Endothelial cell (in vitro differentiated cells): ENCODE measurements at regions not wholly inside any gene's neighbourhood (a gene's known extent, or its start where the extent isn't known, plus 50 kb on each side); places are given as distances from the start of the nearest gene placed in this dataset.
"Not testable (repeated sequence)": the region's sequence is repeated elsewhere in the genome, so short reads cannot be mapped to it uniquely, and the experiment has no call there.

Experiments
- DNase-seq: peaks from one replicate; pipeline ENCODE4 v3.0.0; 2021; ENCODE audit warnings: low spot score
- H3K27ac Mint-ChIP-seq: one replicate; pipeline ENCODE4 v1.8.0; 2021; ENCODE audit warnings: mixed read lengths, inconsistent platforms; ENCODE audit not compliant: unreplicated experiment
- H3K27me3 Mint-ChIP-seq: one replicate; pipeline ENCODE4 v1.8.0; 2021; ENCODE audit warnings: mild to moderate bottlenecking, moderate library complexity, mixed read lengths, inconsistent platforms; ENCODE audit not compliant: unreplicated experiment
- H3K36me3 Mint-ChIP-seq: one replicate; pipeline ENCODE4 v1.8.0; 2021; ENCODE audit warnings: mild to moderate bottlenecking, low read depth, mixed read lengths, inconsistent platforms; ENCODE audit not compliant: unreplicated experiment
- H3K4me1 Mint-ChIP-seq: one replicate; pipeline ENCODE4 v1.8.0; 2021; ENCODE audit warnings: mild to moderate bottlenecking, mixed read lengths, inconsistent platforms; ENCODE audit not compliant: unreplicated experiment
- H3K4me3 Mint-ChIP-seq: one replicate; pipeline ENCODE4 v1.8.0; 2021; ENCODE audit warnings: mild to moderate bottlenecking, mixed read lengths, inconsistent platforms; ENCODE audit not compliant: unreplicated experiment
- H3K9me3 Mint-ChIP-seq: one replicate; pipeline ENCODE4 v1.8.0; 2021; ENCODE audit warnings: mixed read lengths, inconsistent platforms; ENCODE audit not compliant: unreplicated experiment
- CTCF ChIP-seq: fragments of 200-600 bp; sonication (generic); IDR thresholded peaks from one replicate; pipeline ENCODE4 v1.5.0; 2021; ENCODE audit warnings: antibody characterized with exemption; ENCODE audit not compliant: unreplicated experiment

- Mint-ChIP-seq H3K27me3 (no peaks in the 10 kb centered on the region), H3K4me3 (no peak overlapping the region), H3K4me1 (no peaks in the 10 kb centered on the region), H3K36me3 (no peaks in the 10 kb centered on the region), H3K27ac (no peak overlapping the region), H3K9me3 (no peaks in the 10 kb centered on the region)
- no peak for TF ChIP-seq CTCF
- no peak for DNase-seq
Observed at GRCh38 chr2:183465048-183465447, 340.8 kb downstream of the NUP35 start.

- H3K36me3 Mint-ChIP-seq, result no peaks in the 10 kb centered on the region
- H3K4me1 Mint-ChIP-seq, result no peaks in the 10 kb centered on the region
- no peak for TF ChIP-seq CTCF
- no peaks in the 10 kb centered on the region for H3K27me3 Mint-ChIP-seq
- H3K9me3 Mint-ChIP-seq, result no peaks in the 10 kb centered on the region
- no peak for DNase-seq
- H3K4me3 Mint-ChIP-seq, result no peak overlapping the region
- H3K27ac Mint-ChIP-seq, result no peak overlapping the region
Observed at GRCh38 chr2:183474912-183475695, 350.9 kb downstream of the NUP35 start.

- no peak for DNase-seq
- H3K27me3 Mint-ChIP-seq, result no peaks in the 10 kb centered on the region
- TF ChIP-seq CTCF, result no peak
- H3K9me3 Mint-ChIP-seq, result no peaks in the 10 kb centered on the region
- H3K4me3 Mint-ChIP-seq, result no peak overlapping the region
- H3K27ac Mint-ChIP-seq, result no peak overlapping the region
- no peaks in the 10 kb centered on the region for H3K4me1 Mint-ChIP-seq
- no peaks in the 10 kb centered on the region for H3K36me3 Mint-ChIP-seq
Observed at GRCh38 chr2:183476490-183476889, 352.2 kb downstream of the NUP35 start.

- DNase-seq, result no peak
- Mint-ChIP-seq H3K36me3 (no peaks in the 10 kb centered on the region), H3K4me1 (no peaks in the 10 kb centered on the region), H3K9me3 (no peaks in the 10 kb centered on the region), H3K27ac (no peak overlapping the region), H3K27me3 (no peaks in the 10 kb centered on the region), H3K4me3 (no peak overlapping the region)
- no peak for TF ChIP-seq CTCF
Observed at GRCh38 chr2:183477296-183477695, 353.1 kb downstream of the NUP35 start.

- DNase-seq, H3K4me3 Mint-ChIP-seq, H3K4me1 Mint-ChIP-seq, H3K27me3 Mint-ChIP-seq, H3K36me3 Mint-ChIP-seq, H3K9me3 Mint-ChIP-seq, H3K27ac Mint-ChIP-seq: not testable (repeated sequence)
Observed at GRCh38 chr2:183478941-183479595, 354.8 kb downstream of the NUP35 start.
